ENCODE measurements at regions not wholly inside any gene's neighbourhood (a gene's known extent, or its start where the extent isn't known, plus 50 kb on each side); places are given as distances from the start of the nearest gene placed in this dataset.

- Histone ChIP-seq H3K4me3 (no peak overlapping the region), H3K9me3 (replicated peaks in 1 of 3) (no peaks in the 10 kb centered on the region), H3K27ac (no peak overlapping the region), H3K36me3 (replicated peaks in 1 of 2) (no peaks in the 10 kb centered on the region), H3K4me1 (replicated peaks in 1 of 2) (no peaks in the 10 kb centered on the region), H3K27me3 (no peaks in the 10 kb centered on the region)
- TF ChIP-seq CTCF (IDR thresholded peaks at IDR 0.05), result no peak
- TF ChIP-seq POLR2A (IDR thresholded peaks at IDR 0.05), result no peak
- WGBS, 4 donors, result 49 to 72% (median 70%) methylated on average over 3 of the region's 3 CpGs
- intact Hi-C loops (cut with DNase I), result no loop called here
- no peak for DNase-seq
These were observed 197.1 kb downstream of the RDH14 start for GRCh38 chr2:18363348-18363747.

- intact Hi-C loops (cut with DNase I), result no loop called here
- Histone ChIP-seq H3K9me3 (replicated peaks in 1 of 3) (no peaks in the 10 kb centered on the region), H3K27me3 (no peaks in the 10 kb centered on the region), H3K4me3 (no peak overlapping the region), H3K36me3 (replicated peaks in 1 of 2) (no peaks in the 10 kb centered on the region), H3K27ac (no peak overlapping the region), H3K4me1 (replicated peaks in 1 of 2) (no peaks in the 10 kb centered on the region)
- 77 to 88% (median 84%) methylated on average over 1 of the region's 1 CpG for WGBS, 4 donors
- TF ChIP-seq CTCF (IDR thresholded peaks at IDR 0.05) (no peak), POLR2A (IDR thresholded peaks at IDR 0.05) (no peak)
- no peak for DNase-seq
These were observed 197.8 kb downstream of the RDH14 start for GRCh38 chr2:18362696-18363095.

GRCh38 chr2:18357537-18357936 is 202.9 kb downstream of the RDH14 start:
- TF ChIP-seq CTCF (IDR thresholded peaks at IDR 0.05), result no peak
- TF ChIP-seq POLR2A (IDR thresholded peaks at IDR 0.05), result no peak
- no peaks in the 10 kb centered on the region for H3K27me3 ChIP-seq
- intact Hi-C loops (cut with DNase I), result no loop called here
- DNase-seq, result no peak
- 66 to 74% (median 70%) methylated on average over 2 of the region's 2 CpGs for WGBS, 4 donors
- H3K4me1 ChIP-seq (replicated peaks in 1 of 2), result no peaks in the 10 kb centered on the region
- no peaks in the 10 kb centered on the region for H3K36me3 ChIP-seq (replicated peaks in 1 of 2)
- H3K9me3 ChIP-seq (replicated peaks in 1 of 3), result no peaks in the 10 kb centered on the region
- H3K27ac ChIP-seq, result no peak overlapping the region
- no peak overlapping the region for H3K4me3 ChIP-seq

GRCh38 chr2:18356676-18357075 is 203.8 kb downstream of the RDH14 start:
- intact Hi-C loops (cut with DNase I), result no loop called here
- no peaks in the 10 kb centered on the region for H3K9me3 ChIP-seq (replicated peaks in 1 of 3)
- 49 to 60% (median 54%) methylated on average over 2 of the region's 2 CpGs for WGBS, 4 donors

More at GRCh38 chr2:18356676-18357075, 203.8 kb downstream of the RDH14 start:
- DNase-seq, result no peak
- TF ChIP-seq CTCF (IDR thresholded peaks at IDR 0.05) (no peak), POLR2A (IDR thresholded peaks at IDR 0.05) (no peak)
- no peaks in the 10 kb centered on the region for H3K36me3 ChIP-seq (replicated peaks in 1 of 2)
- H3K4me3 ChIP-seq, result no peak overlapping the region
- no peaks in the 10 kb centered on the region for H3K4me1 ChIP-seq (replicated peaks in 1 of 2)
- H3K27ac ChIP-seq, result no peak overlapping the region
- no peaks in the 10 kb centered on the region for H3K27me3 ChIP-seq
